Endothelial cell of umbilical vein (primary cell): ENCODE measurements at regions not wholly inside any gene's neighbourhood (a gene's known extent, or its start where the extent isn't known, plus 50 kb on each side); places are given as distances from the start of the nearest gene placed in this dataset.

Experiments used
- BruUV-seq: library from RNA; stranded (reverse); fragments of 400-500 nt; replicated peaks from 2 replicates; lab custom pipeline; 2021; lab: Mats Ljungman, UMichigan
- CTCF ChIA-PET: fragments of 300-600, 350-600 bp; sonication (Branson Sonifier 250); formaldehyde crosslinking; loops from one replicate; lab custom pipeline; 2021; ENCODE audit warnings: antibody characterized with exemption, inconsistent platforms; lab: Charles Lee
- POLR2A ChIA-PET: fragments of 300-600, 350-600 bp; sonication (Branson Sonifier 250); formaldehyde crosslinking; loops from one replicate; lab custom pipeline; 2021; ENCODE audit warnings: antibody characterized with exemption, inconsistent platforms; lab: Charles Lee
- DNase-seq: peaks from one replicate; pipeline ENCODE4 v3.0.0-alpha.2; 2011; ENCODE audit warnings: low read depth, low spot score
- FAIRE-seq: peaks from 2 replicates; lab custom pipeline; 2011; peaks lifted over from hg19 to GRCh38; lab: Jason Lieb, UNC
- H2AFZ ChIP-seq: 2 replicates; pipeline ENCODE4 v1.6.0; 2012; ENCODE audit warnings: low read depth, low read length, control low read depth, inconsistent platforms
- H3K27ac ChIP-seq: 2 replicates; pipeline ENCODE4 v1.5.1; 2011; ENCODE audit warnings: low read depth, mild to moderate bottlenecking, control low read depth, low read length, moderate library complexity; ENCODE audit not compliant: insufficient read depth
- H3K27me3 ChIP-seq, 2 experiments: 2 replicates each; pipeline versions ENCODE4 v1.6.0 to v1.6.1; 2011; ENCODE audit warnings: low read length in 2 of 2, mixed read lengths in 1 of 2; ENCODE audit not compliant: control insufficient read depth in 2 of 2, insufficient read depth in 2 of 2
- H3K36me3 ChIP-seq, 2 experiments: 2 replicates in 1 of 2; 3 replicates in 1 of 2; pipeline ENCODE4 v1.5.1; 2011; ENCODE audit warnings: low read length in 2 of 2, mild to moderate bottlenecking in 1 of 2, moderate library complexity in 1 of 2; ENCODE audit not compliant: control insufficient read depth in 2 of 2, insufficient read depth in 2 of 2; ENCODE audit errors: extremely low read depth in 1 of 2
- H3K4me1 ChIP-seq: 3 replicates; pipeline ENCODE4 v1.5.1; 2011; ENCODE audit warnings: mild to moderate bottlenecking, low read length; ENCODE audit not compliant: control insufficient read depth, insufficient read depth; ENCODE audit errors: extremely low read depth
- H3K4me2 ChIP-seq: 2 replicates; pipeline ENCODE4 v1.6.1; 2011; ENCODE audit warnings: low read length, control low read depth, mixed read lengths; ENCODE audit not compliant: insufficient read depth
- H3K4me3 ChIP-seq, 3 experiments: fragments of 200-600 bp in 1 of 3; sonication (generic), shearing (Covaris generic) in 1 of 3; replicated peaks in 1 of 3; 2 replicates each; pipeline ENCODE4 v1.5.1; 2011 to 2016; ENCODE audit warnings: control low read depth in 3 of 3, low read length in 3 of 3, mild to moderate bottlenecking in 2 of 3, inconsistent platforms in 1 of 3, low read depth in 1 of 3, moderate library complexity in 1 of 3; ENCODE audit not compliant: insufficient read depth in 1 of 3
- H3K79me2 ChIP-seq: 2 replicates; pipeline ENCODE4 v1.6.0; 2012; ENCODE audit warnings: low read length, inconsistent platforms; ENCODE audit not compliant: control insufficient read depth, insufficient read depth
- H3K9ac ChIP-seq: replicated peaks from 2 replicates; pipeline ENCODE3; 2011; ENCODE audit warnings: low read length, control low read depth; ENCODE audit not compliant: insufficient read depth; ENCODE audit errors: extremely low read depth
- H3K9me1 ChIP-seq: replicated peaks from 3 replicates; pipeline ENCODE4 v1.6.0; 2011; ENCODE audit warnings: mild to moderate bottlenecking, low read length; ENCODE audit not compliant: control insufficient read depth, insufficient read depth; ENCODE audit errors: extremely low read depth
- H3K9me3 ChIP-seq: replicated peaks from 2 replicates; pipeline ENCODE4 v1.5.1; 2012; ENCODE audit warnings: low read length, inconsistent platforms; ENCODE audit not compliant: control insufficient read depth, insufficient read depth
- H4K20me1 ChIP-seq: replicated peaks from 2 replicates; pipeline ENCODE3; 2011; ENCODE audit warnings: mild to moderate bottlenecking, low read length; ENCODE audit not compliant: control insufficient read depth, insufficient read depth; ENCODE audit errors: extremely low read depth
- EZH2 ChIP-seq: IDR thresholded peaks from 2 replicates; pipeline ENCODE4 v1.6.1; 2012; ENCODE audit warnings: borderline replicate concordance, low read depth, mild to moderate bottlenecking, moderate library complexity, low read length, inconsistent platforms; ENCODE audit not compliant: severe bottlenecking
- FOS ChIP-seq: IDR thresholded peaks from 2 replicates; pipeline ENCODE4 v1.6.1; 2011; ENCODE audit warnings: mild to moderate bottlenecking, low read length, moderate library complexity, borderline replicate concordance; ENCODE audit not compliant: insufficient read depth
- GATA2 ChIP-seq: IDR thresholded peaks from 2 replicates; pipeline ENCODE4 v1.7.0; 2011; ENCODE audit warnings: low read depth, mild to moderate bottlenecking, moderate library complexity, mixed read lengths, low read length; ENCODE audit not compliant: insufficient read length, insufficient read depth
- JUN ChIP-seq: IDR thresholded peaks from 2 replicates; pipeline ENCODE4 v1.6.1; 2011; ENCODE audit warnings: borderline replicate concordance, low read depth; ENCODE audit not compliant: insufficient read length, insufficient read depth
- MYC ChIP-seq: IDR thresholded peaks from one replicate; pipeline ENCODE4 v1.6.1; 2011; ENCODE audit warnings: mild to moderate bottlenecking, low read depth, low read length
- POLR2A ChIP-seq: IDR thresholded peaks from 2 replicates; pipeline ENCODE4 v1.6.1; 2012; ENCODE audit warnings: low read depth, mild to moderate bottlenecking, control low read depth, low read length
- POLR2AphosphoS5 ChIP-seq: IDR thresholded peaks from 2 replicates; pipeline ENCODE4 v1.6.1; 2012; ENCODE audit warnings: low read depth, mild to moderate bottlenecking, control low read depth, low read length, moderate library complexity; ENCODE audit not compliant: insufficient read depth
- dilution Hi-C: fragments of 300-500 bp; cut with MboI; formaldehyde crosslinking; loops from one replicate; pipeline ENCODE4 v1.15.0; 2019; ENCODE audit warnings: low sequenced_read_pairs; ENCODE audit not compliant: extremely low pct_ligation_motif_present
- intact Hi-C: fragments of 100-400 bp; cut with micrococcal nuclease; formaldehyde crosslinking; loops from one replicate; pipeline ENCODE4 v1.10.0; 2022
- TF ChIP-seq, protein P1 (sequence below), 2 donors: IDR thresholded peaks; 1 replicate in 1 of 2; 2 replicates in 1 of 2; pipeline ENCODE4 v1.5.1; 2011; ENCODE audit warnings: low read length in 2 of 2, mild to moderate bottlenecking in 2 of 2, moderate library complexity in 2 of 2, control low read depth in 1 of 2, inconsistent platforms in 1 of 2, low read depth in 1 of 2; ENCODE audit not compliant: insufficient read depth in 1 of 2; ENCODE audit errors: extremely low read depth in 1 of 2
- TF ChIP-seq, protein P2 (sequence below): IDR thresholded peaks from 2 replicates; pipeline ENCODE4 v1.6.1; 2011; ENCODE audit not compliant: insufficient read depth, insufficient read length

DNA sequence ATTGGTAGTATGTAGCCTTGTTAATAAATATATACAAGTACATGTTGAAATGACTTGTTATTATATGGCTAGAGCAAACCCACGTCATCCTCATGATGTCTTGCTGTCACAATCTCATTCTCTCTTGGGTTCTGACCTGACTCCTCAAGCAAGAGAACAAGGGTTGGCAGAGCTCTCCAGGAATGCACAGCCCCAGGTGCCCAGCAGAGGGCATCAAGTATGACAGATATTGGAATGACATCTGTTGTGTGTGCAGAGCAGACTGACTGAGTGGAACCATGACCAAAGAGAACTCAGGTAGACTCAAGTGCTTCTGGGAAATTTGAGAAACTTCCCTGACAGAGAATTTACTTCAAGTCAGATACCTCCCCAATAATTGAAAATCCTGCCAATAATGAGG lies 90.6 kb downstream of the PAX1 start:
- no TSS peak for BruUV-seq
- ChIA-PET POLR2A (no interaction called here), CTCF (no interaction called here)
- H2AFZ ChIP-seq: no peak overlapping the region
- no peaks in the 10 kb centered on the region for H3K27me3 ChIP-seq
- no peaks in the 10 kb centered on the region for H3K79me2 ChIP-seq
- intact Hi-C loops: no loop called here
- no peaks in the 10 kb centered on the region for H3K36me3 ChIP-seq
- no peak for DNase-seq
- TF ChIP-seq FOS: no peak
- no peak for TF ChIP-seq EZH2
- no peak for TF ChIP-seq MYC
- TF ChIP-seq GATA2: no peak
- TF ChIP-seq, protein P1, sequence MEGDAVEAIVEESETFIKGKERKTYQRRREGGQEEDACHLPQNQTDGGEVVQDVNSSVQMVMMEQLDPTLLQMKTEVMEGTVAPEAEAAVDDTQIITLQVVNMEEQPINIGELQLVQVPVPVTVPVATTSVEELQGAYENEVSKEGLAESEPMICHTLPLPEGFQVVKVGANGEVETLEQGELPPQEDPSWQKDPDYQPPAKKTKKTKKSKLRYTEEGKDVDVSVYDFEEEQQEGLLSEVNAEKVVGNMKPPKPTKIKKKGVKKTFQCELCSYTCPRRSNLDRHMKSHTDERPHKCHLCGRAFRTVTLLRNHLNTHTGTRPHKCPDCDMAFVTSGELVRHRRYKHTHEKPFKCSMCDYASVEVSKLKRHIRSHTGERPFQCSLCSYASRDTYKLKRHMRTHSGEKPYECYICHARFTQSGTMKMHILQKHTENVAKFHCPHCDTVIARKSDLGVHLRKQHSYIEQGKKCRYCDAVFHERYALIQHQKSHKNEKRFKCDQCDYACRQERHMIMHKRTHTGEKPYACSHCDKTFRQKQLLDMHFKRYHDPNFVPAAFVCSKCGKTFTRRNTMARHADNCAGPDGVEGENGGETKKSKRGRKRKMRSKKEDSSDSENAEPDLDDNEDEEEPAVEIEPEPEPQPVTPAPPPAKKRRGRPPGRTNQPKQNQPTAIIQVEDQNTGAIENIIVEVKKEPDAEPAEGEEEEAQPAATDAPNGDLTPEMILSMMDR (IDR thresholded peaks at IDR 0.05; ENCODE audit: extremely low read depth in 1 of 2, insufficient read depth in 1 of 2, low read depth in 1 of 2, low read length in 2 of 2): no peak
- no peak for TF ChIP-seq POLR2A
- TF ChIP-seq POLR2AphosphoS5: no peak
- TF ChIP-seq, protein P2, sequence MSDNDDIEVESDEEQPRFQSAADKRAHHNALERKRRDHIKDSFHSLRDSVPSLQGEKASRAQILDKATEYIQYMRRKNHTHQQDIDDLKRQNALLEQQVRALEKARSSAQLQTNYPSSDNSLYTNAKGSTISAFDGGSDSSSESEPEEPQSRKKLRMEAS: no peak
- TF ChIP-seq JUN: no peak
- FAIRE-seq: no peak
- no peak overlapping the region for H3K4me3 ChIP-seq
- no peak overlapping the region for H3K9ac ChIP-seq
- no peaks in the 10 kb centered on the region for H3K4me1 ChIP-seq
- dilution Hi-C loops: no loop called here
- no peak overlapping the region for H3K4me2 ChIP-seq
- H3K9me3 ChIP-seq: peaks cover 10% of the 10 kb centered on the region
- no peaks in the 10 kb centered on the region for H4K20me1 ChIP-seq
- H3K27ac ChIP-seq: no peak overlapping the region
- no peaks in the 10 kb centered on the region for H3K9me1 ChIP-seq
